ENCODE measurements at regions not wholly inside any gene's neighbourhood (a gene's known extent, or its start where the extent isn't known, plus 50 kb on each side); places are given as distances from the start of the nearest gene placed in this dataset.

DNA sequence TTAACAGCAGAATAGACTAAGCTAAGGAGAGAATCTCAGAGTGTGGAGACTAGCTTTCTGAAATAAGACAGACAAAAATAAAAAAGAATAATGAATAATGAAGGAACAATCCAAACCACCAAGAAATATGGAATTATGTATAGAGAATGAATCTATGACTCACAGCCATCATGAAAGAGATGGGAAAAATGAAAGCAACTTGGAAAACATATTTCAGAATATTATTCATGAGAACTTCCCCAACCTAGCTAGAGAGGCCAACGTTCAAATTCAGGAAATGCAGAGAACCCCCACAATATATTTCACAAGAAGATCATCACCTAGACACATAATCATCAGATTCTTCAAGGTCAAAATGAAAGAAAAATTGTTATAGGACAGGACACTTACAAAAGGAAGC, 349.0 kb upstream of the MPDZ start:
- H3K9me3 ChIP-seq (ENCODE audit: control insufficient read depth in 4 of 4, insufficient read depth in 3 of 4, low read length in 3 of 4), result no peaks in the 10 kb centered on the region
- ATAC-seq (ENCODE audit: insufficient read depth, low FRiP score) (no peak), DNase-seq (no peak)
- H3K27ac ChIP-seq (ENCODE audit: low read depth in 1 of 2, low read length in 1 of 2), result no peak overlapping the region
- H3K27me3 ChIP-seq (ENCODE audit: control insufficient read depth in 3 of 3, insufficient read depth in 3 of 3, low read length in 2 of 3), result no peaks in the 10 kb centered on the region
- no peak overlapping the region for H3K9ac ChIP-seq (ENCODE audit: insufficient read depth in 1 of 2, low read length in 2 of 2)
- 55 to 57% methylated on average over 1 of the region's 1 CpG for WGBS, 2 donors
- TF ChIP-seq, protein P1, sequence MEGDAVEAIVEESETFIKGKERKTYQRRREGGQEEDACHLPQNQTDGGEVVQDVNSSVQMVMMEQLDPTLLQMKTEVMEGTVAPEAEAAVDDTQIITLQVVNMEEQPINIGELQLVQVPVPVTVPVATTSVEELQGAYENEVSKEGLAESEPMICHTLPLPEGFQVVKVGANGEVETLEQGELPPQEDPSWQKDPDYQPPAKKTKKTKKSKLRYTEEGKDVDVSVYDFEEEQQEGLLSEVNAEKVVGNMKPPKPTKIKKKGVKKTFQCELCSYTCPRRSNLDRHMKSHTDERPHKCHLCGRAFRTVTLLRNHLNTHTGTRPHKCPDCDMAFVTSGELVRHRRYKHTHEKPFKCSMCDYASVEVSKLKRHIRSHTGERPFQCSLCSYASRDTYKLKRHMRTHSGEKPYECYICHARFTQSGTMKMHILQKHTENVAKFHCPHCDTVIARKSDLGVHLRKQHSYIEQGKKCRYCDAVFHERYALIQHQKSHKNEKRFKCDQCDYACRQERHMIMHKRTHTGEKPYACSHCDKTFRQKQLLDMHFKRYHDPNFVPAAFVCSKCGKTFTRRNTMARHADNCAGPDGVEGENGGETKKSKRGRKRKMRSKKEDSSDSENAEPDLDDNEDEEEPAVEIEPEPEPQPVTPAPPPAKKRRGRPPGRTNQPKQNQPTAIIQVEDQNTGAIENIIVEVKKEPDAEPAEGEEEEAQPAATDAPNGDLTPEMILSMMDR (IDR thresholded peaks at IDR 0.05; ENCODE audit: control extremely low read depth, extremely low read depth), result no peak
- no peak overlapping the region for H3K4me3 ChIP-seq
- H3K4me1 ChIP-seq (ENCODE audit: control insufficient read depth in 5 of 5, insufficient read depth in 5 of 5, low read length in 5 of 5), result no peaks in the 10 kb centered on the region
- no peaks in the 10 kb centered on the region for H3K36me3 ChIP-seq (ENCODE audit: control insufficient read depth in 4 of 4, insufficient read depth in 4 of 4, low read length in 4 of 4)

DNA sequence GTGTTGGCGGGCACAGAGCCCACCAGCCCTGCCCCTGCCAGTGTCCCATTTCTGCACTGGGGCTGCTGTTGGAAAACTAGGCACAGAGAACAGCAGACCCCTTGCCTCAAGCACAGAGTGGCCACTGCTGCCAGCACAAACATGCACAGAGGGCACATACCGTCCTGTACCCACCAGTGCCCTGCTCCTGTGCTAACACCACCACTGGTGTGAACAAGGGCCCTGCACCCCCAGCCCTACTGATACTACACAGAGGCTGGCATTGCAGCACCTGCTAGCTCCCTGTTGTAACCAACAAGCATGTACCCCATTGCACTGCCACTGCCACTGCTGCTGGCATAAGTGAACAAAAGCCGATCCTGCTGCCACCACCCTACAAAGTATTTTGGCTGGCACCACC, 348.0 kb upstream of the MPDZ start:
- Histone ChIP-seq H3K27me3 (ENCODE audit: control insufficient read depth in 3 of 3, insufficient read depth in 3 of 3, low read length in 2 of 3) (no peaks in the 10 kb centered on the region), H3K9ac (ENCODE audit: insufficient read depth in 1 of 2, low read length in 2 of 2) (no peak overlapping the region), H3K27ac (ENCODE audit: low read depth in 1 of 2, low read length in 1 of 2) (no peak overlapping the region), H3K4me3 (no peak overlapping the region), H3K36me3 (ENCODE audit: control insufficient read depth in 4 of 4, insufficient read depth in 4 of 4, low read length in 4 of 4) (no peaks in the 10 kb centered on the region), H3K9me3 (ENCODE audit: control insufficient read depth in 4 of 4, insufficient read depth in 3 of 4, low read length in 3 of 4) (no peaks in the 10 kb centered on the region), H3K4me1 (ENCODE audit: control insufficient read depth in 5 of 5, insufficient read depth in 5 of 5, low read length in 5 of 5) (no peaks in the 10 kb centered on the region)
- TF ChIP-seq, protein P1 (IDR thresholded peaks at IDR 0.05; ENCODE audit: control extremely low read depth, extremely low read depth), result no peak
- WGBS, 2 donors, result 93 to 94% methylated on average over 3 of the region's 3 CpGs
- DNase-seq (no peak), ATAC-seq (ENCODE audit: insufficient read depth, low FRiP score) (no peak)

DNA sequence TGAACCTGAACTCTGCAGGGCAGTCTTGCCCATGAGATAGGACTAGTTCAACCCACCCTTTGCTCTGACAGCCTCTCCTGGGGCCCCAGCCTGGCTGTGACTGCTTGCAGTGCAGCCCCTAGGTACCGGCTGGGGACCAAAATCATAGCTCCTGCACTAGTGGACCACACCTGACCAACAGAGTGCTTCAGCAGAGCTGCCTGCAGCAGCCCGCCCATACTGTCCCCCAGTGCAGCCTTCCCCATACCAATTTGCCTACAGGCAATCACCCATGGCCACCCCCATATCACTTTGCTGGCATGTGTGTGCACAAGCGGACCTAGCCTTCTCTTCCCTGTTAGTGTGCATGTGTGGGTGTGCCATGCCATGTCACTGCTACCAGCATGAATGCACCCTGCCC, 347.6 kb upstream of the MPDZ start:
- no peak overlapping the region for H3K4me3 ChIP-seq
- no peaks in the 10 kb centered on the region for H3K36me3 ChIP-seq (ENCODE audit: control insufficient read depth in 4 of 4, insufficient read depth in 4 of 4, low read length in 4 of 4)
- H3K9ac ChIP-seq (ENCODE audit: insufficient read depth in 1 of 2, low read length in 2 of 2), result no peak overlapping the region
- H3K27me3 ChIP-seq (ENCODE audit: control insufficient read depth in 3 of 3, insufficient read depth in 3 of 3, low read length in 2 of 3), result no peaks in the 10 kb centered on the region
- no peaks in the 10 kb centered on the region for H3K9me3 ChIP-seq (ENCODE audit: control insufficient read depth in 4 of 4, insufficient read depth in 3 of 4, low read length in 3 of 4)
- DNase-seq (no peak), ATAC-seq (ENCODE audit: insufficient read depth, low FRiP score) (no peak)
- H3K27ac ChIP-seq (ENCODE audit: low read depth in 1 of 2, low read length in 1 of 2), result no peak overlapping the region
- no peaks in the 10 kb centered on the region for H3K4me1 ChIP-seq (ENCODE audit: control insufficient read depth in 5 of 5, insufficient read depth in 5 of 5, low read length in 5 of 5)
- WGBS, 2 donors, result 92% methylated on average over 3 of the region's 3 CpGs
- TF ChIP-seq, protein P1 (IDR thresholded peaks at IDR 0.05; ENCODE audit: control extremely low read depth, extremely low read depth), result no peak

DNA sequence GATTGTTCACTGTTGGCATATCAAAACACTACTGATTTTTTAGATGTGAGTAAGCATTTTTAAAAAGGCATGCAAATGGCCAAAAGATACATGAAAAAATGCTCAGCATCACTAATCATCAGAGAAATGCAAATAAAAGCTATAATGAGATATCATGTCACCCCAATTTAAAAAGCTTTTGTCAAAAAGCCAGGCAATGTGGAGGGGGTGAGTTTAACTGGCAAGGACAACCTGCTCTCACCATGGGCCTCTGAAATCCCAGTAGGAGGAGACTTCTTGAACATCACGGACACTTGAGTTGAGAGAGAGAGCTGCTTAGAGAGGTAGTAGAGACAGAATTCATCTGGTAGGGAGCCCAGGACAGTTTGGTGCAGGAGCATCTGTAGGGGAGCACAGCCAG, 347.1 kb upstream of the MPDZ start:
- ATAC-seq (ENCODE audit: insufficient read depth, low FRiP score) (no peak), DNase-seq (no peak)
- Histone ChIP-seq H3K27ac (ENCODE audit: low read depth in 1 of 2, low read length in 1 of 2) (no peak overlapping the region), H3K27me3 (ENCODE audit: control insufficient read depth in 3 of 3, insufficient read depth in 3 of 3, low read length in 2 of 3) (no peaks in the 10 kb centered on the region), H3K36me3 (ENCODE audit: control insufficient read depth in 4 of 4, insufficient read depth in 4 of 4, low read length in 4 of 4) (no peaks in the 10 kb centered on the region), H3K4me1 (ENCODE audit: control insufficient read depth in 5 of 5, insufficient read depth in 5 of 5, low read length in 5 of 5) (peaks cover 0 to 4% (median 0%) of the 10 kb centered on the region in 5 donors), H3K9ac (ENCODE audit: insufficient read depth in 1 of 2, low read length in 2 of 2) (no peak overlapping the region), H3K4me3 (no peak overlapping the region), H3K9me3 (ENCODE audit: control insufficient read depth in 4 of 4, insufficient read depth in 3 of 4, low read length in 3 of 4) (no peaks in the 10 kb centered on the region)
- TF ChIP-seq, protein P1 (IDR thresholded peaks at IDR 0.05; ENCODE audit: control extremely low read depth, extremely low read depth), result no peak
- 88 to 95% methylated on average over 1 of the region's 1 CpG for WGBS, 2 donors
